ENCODE measurements at regions not wholly inside any gene's neighbourhood (a gene's known extent, or its start where the extent isn't known, plus 50 kb on each side); places are given as distances from the start of the nearest gene placed in this dataset.

DNA sequence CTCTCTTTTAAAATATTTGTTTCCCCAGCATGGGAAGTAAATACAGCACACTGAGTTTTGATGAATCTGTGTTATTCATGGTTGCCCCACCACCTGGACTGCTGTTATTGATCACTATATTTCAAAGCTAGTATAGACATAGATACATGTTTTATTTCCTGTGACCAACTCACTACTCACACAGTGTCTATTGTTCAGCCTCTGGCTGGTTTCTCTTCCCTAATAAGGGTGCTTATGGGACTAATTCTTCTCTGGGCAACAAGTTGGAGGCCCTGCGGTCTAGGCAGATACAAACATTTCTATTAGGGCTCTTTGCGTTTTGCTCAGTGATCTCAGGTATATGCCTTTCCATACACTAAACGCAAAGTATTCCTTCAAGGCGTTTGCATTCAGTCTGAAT is 1191.0 kb upstream of the TMEM132C start:
- no peaks in the 10 kb centered on the region for H3K36me3 ChIP-seq (ENCODE audit: control insufficient read depth, insufficient read depth, low read length)
- TF ChIP-seq, protein P1, sequence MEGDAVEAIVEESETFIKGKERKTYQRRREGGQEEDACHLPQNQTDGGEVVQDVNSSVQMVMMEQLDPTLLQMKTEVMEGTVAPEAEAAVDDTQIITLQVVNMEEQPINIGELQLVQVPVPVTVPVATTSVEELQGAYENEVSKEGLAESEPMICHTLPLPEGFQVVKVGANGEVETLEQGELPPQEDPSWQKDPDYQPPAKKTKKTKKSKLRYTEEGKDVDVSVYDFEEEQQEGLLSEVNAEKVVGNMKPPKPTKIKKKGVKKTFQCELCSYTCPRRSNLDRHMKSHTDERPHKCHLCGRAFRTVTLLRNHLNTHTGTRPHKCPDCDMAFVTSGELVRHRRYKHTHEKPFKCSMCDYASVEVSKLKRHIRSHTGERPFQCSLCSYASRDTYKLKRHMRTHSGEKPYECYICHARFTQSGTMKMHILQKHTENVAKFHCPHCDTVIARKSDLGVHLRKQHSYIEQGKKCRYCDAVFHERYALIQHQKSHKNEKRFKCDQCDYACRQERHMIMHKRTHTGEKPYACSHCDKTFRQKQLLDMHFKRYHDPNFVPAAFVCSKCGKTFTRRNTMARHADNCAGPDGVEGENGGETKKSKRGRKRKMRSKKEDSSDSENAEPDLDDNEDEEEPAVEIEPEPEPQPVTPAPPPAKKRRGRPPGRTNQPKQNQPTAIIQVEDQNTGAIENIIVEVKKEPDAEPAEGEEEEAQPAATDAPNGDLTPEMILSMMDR (IDR thresholded peaks at IDR 0.05; ENCODE audit: insufficient read depth, low read length, poor library complexity, severe bottlenecking): no peak
- no peak overlapping the region for H3K4me3 ChIP-seq (ENCODE audit: low read depth, low read length)
- no peaks in the 10 kb centered on the region for H3K27me3 ChIP-seq (ENCODE audit: control insufficient read depth, insufficient read depth, low read length)
- no peak for DNase-seq (ENCODE audit: low read depth)

DNA sequence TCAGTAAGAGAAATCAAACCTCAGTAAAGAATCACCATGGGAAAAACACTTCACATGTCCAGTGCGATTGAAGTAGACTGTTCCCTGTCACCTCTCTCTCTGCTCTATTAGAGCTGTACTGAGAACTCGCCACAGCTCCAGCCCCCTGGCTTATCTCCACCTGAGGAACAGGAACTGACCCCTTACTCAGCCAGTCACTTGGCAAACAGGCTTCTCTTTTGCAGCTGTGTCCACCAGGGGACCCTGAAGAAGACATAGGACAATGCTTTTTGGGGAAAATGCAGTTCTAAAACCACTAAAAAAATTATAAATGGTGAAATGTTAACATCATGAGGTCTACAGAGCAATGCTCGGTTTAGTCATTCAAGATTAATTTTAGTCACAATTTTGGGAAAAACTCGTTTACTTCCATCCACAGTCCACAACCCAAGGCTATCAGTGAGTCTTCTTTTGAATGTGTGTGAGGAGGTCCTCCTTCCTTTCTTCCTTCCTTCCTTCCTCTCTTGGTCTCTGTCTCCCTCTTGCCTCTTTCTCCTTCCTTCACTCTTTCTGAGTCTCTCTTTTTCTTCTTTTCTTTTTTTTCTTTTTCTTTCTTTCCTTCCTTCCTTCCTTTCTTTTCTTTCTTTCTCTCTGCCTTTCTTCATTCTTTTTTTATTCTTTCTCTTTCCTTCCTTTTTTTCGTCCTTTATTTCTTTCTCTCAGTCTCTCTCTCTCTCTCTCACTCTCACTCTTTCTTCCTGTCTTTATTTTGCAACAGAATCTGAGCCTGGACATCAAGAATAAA is 1189.5 kb upstream of the TMEM132C start:
- no peak overlapping the region for H3K4me3 ChIP-seq (ENCODE audit: low read depth, low read length)
- DNase-seq (ENCODE audit: low read depth): no peak
- TF ChIP-seq, protein P1 (IDR thresholded peaks at IDR 0.05; ENCODE audit: insufficient read depth, low read length, poor library complexity, severe bottlenecking): no peak
- no peaks in the 10 kb centered on the region for H3K27me3 ChIP-seq (ENCODE audit: control insufficient read depth, insufficient read depth, low read length)
- H3K36me3 ChIP-seq (ENCODE audit: control insufficient read depth, insufficient read depth, low read length): no peaks in the 10 kb centered on the region

DNA sequence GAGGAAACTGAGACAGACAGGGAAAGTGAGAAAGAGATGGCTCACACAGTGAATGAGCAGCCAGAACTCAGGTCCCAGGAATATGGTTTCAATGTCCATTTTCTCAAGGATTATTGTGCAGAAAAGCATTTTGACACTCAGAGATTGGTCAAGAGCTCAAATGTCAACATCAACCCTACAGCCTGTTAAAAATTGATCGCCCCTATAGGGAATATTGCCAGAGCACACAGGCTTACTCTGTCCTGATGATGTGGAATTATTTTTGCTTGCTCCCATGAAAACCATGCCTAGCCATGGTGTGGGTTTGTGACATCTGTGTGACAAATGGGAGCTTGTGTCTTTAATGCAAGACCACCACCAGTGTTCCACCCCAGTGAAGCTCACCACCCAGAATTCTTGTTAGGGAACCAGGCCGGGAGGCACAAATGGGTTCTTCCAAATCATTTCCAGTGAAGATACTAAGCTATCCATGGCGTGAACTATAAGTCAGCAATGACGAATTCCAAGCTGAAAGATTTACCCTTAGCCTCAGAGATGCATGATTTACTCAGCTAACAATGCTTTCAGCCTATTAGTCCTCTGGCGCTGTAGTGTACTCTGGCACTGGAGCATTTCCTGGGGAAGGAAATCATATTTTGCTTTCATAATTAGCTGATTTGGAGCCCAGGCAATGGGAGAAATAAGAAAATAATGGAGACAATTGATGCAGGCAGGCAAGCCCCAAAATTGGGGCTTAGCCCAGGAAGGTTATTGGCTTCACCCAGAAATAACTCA is 1188.2 kb upstream of the TMEM132C start:
- no peak overlapping the region for H3K4me3 ChIP-seq (ENCODE audit: low read depth, low read length)
- H3K27me3 ChIP-seq (ENCODE audit: control insufficient read depth, insufficient read depth, low read length): no peaks in the 10 kb centered on the region
- TF ChIP-seq, protein P1 (IDR thresholded peaks at IDR 0.05; ENCODE audit: insufficient read depth, low read length, poor library complexity, severe bottlenecking): no peak
- no peaks in the 10 kb centered on the region for H3K36me3 ChIP-seq (ENCODE audit: control insufficient read depth, insufficient read depth, low read length)
- no peak for DNase-seq (ENCODE audit: low read depth)

DNA sequence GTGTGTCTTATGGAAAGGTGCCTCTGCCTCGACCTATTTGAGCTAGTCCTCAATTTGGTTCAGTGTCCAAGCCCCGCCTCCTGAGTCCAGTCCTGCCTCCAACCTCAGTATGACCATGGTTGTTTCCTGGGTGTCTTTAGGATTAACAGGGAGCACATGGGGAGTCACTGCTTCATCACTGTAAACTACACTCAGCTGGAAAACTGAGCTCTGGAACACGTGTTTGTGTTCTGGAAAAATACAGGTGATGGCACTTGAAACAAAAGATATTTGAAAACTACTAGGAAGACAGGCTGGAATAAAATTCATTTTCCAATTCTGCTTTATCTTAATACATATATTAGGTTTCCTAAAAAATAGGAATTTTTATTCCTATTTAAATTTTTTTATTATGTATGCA is 1187.3 kb upstream of the TMEM132C start:
- H3K4me3 ChIP-seq (ENCODE audit: low read depth, low read length): no peak overlapping the region
- TF ChIP-seq, protein P1 (IDR thresholded peaks at IDR 0.05; ENCODE audit: insufficient read depth, low read length, poor library complexity, severe bottlenecking): no peak
- no peaks in the 10 kb centered on the region for H3K36me3 ChIP-seq (ENCODE audit: control insufficient read depth, insufficient read depth, low read length)
- no peaks in the 10 kb centered on the region for H3K27me3 ChIP-seq (ENCODE audit: control insufficient read depth, insufficient read depth, low read length)
- no peak for DNase-seq (ENCODE audit: low read depth)

DNA sequence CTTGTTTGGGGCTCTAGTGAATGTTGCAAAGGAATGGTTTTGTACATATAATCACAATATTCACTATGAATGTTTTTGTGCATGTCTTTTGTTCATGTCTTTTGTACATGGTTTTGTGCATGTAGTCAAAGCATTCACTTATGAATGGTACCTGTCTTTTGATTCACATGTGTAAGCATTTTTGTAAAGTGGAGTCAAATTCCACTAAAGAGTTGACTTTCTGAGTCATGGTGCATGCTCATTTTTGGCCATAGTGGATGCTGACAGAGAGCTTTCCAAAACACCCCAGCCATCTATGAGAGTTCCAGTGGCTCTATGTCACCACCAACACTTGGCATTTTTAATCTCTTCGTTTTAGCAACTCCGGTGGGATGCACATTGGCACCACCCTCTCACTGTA is 1185.9 kb upstream of the TMEM132C start:
- TF ChIP-seq, protein P1 (IDR thresholded peaks at IDR 0.05; ENCODE audit: insufficient read depth, low read length, poor library complexity, severe bottlenecking): no peak
- DNase-seq (ENCODE audit: low read depth): no peak
- no peaks in the 10 kb centered on the region for H3K27me3 ChIP-seq (ENCODE audit: control insufficient read depth, insufficient read depth, low read length)
- H3K36me3 ChIP-seq (ENCODE audit: control insufficient read depth, insufficient read depth, low read length): no peaks in the 10 kb centered on the region
- no peak overlapping the region for H3K4me3 ChIP-seq (ENCODE audit: low read depth, low read length)
